Fibroblast of pulmonary artery (primary cell): ENCODE measurements at regions not wholly inside any gene's neighbourhood (a gene's known extent, or its start where the extent isn't known, plus 50 kb on each side); places are given as distances from the start of the nearest gene placed in this dataset.

Source experiments
- DNase-seq: peaks from one replicate; pipeline ENCODE4 v3.0.0-alpha.2; 2010; ENCODE audit warnings: low read depth
- H3K4me3 ChIP-seq: replicated peaks from 2 replicates; pipeline ENCODE4 v1.5.1; 2011; ENCODE audit warnings: low read depth, mild to moderate bottlenecking, control low read depth, low read length, moderate library complexity
- CTCF ChIP-seq: IDR thresholded peaks from 2 replicates; pipeline ENCODE4 v1.5.1; 2011; ENCODE audit warnings: mild to moderate bottlenecking, control low read depth, low read length, inconsistent platforms; ENCODE audit errors: missing control alignments

DNA sequence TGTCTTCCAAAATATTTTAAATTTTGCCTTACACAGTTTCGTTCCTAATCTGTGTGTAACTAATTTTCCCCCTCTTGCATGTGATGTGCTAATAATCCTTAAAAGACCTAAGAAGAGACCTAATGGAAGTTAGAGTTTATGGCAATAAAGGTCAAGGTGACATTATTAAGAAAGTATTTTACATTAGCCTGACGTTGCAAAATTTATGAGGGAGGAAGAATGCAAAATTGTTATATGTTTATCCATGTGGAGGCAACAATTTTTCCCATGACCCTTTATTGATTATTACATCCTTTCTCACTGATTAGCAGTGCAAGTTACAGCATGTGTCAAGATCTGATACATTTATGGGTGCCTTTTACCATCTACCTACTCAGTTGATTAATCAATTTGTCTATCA lies 373.8 kb upstream of the ROBO1 start:
- TF ChIP-seq CTCF: no peak
- H3K4me3 ChIP-seq: no peak overlapping the region
- DNase-seq: no peak

- no peak overlapping the region for H3K4me3 ChIP-seq
- no peak for DNase-seq
- no peak for TF ChIP-seq CTCF
Observed at GRCh38 chr3:80116281-80116680, 348.5 kb upstream of the ROBO1 start.

DNA sequence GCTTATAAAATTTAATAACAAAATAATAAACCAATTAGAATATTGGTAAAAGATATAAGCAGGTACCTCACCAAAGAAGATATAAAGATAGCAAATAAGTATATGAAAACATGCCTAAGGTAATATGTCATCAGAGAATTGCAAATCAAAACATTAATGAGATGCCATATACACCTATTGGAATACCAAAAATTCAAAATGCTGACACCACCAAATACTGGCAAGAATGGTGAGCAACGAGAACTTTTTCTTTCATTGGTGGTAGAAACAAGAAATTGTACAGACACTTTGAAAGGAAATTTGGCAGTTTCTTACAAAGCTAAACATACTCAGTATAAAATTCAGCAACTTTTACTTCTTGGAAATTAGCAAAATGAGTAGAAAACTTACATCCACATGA lies 346.9 kb upstream of the ROBO1 start:
- no peak for TF ChIP-seq CTCF
- no peak overlapping the region for H3K4me3 ChIP-seq
- DNase-seq: no peak

- TF ChIP-seq CTCF: no peak
- DNase-seq: no peak
- no peak overlapping the region for H3K4me3 ChIP-seq
Observed at GRCh38 chr3:80113331-80113730, 345.5 kb upstream of the ROBO1 start.

DNA sequence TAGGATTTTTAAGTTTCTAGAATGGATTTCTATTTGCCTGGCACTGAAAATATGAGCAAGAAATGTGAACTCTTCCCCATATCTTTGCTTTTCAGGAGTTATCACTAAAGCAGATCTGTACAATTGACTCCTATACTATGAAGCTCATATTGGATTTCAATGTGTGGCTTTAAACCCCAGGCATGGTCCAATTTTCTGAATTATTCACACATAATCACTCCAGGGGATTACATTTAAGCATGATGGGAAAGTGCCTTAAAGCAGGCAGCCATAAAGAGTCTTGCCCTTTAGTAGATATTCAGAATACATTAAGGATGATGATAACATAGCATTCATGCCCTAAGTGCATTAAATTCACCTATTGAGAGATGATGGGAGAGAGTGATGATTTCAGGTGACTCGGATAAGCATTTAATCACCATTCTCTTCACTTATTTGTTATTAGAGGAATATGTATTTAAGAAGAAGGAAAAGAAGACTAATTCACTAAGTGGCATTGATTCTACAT lies 331.8 kb upstream of the ROBO1 start:
- TF ChIP-seq CTCF: no peak
- DNase-seq: no peak
- H3K4me3 ChIP-seq: no peak overlapping the region

DNA sequence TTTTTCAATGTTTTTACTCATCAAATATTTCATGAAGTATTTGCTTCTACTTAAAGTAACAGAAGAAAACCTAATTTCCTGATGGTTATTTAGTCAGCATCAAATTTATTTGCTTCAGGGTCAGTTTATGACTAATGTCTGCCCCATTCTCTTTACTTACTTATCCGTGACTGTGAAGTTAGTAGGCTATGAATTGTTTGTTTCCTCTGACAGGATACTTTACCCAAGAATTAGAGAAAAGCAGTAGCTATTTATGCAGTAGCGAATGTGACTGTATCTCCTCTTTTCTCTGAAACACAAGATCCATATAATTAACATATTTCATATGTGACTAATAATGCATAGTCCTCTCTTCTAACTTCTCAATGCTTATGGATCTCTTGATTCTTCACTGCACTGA lies 329.9 kb upstream of the ROBO1 start:
- TF ChIP-seq CTCF: no peak
- no peak for DNase-seq
- no peak overlapping the region for H3K4me3 ChIP-seq

DNA sequence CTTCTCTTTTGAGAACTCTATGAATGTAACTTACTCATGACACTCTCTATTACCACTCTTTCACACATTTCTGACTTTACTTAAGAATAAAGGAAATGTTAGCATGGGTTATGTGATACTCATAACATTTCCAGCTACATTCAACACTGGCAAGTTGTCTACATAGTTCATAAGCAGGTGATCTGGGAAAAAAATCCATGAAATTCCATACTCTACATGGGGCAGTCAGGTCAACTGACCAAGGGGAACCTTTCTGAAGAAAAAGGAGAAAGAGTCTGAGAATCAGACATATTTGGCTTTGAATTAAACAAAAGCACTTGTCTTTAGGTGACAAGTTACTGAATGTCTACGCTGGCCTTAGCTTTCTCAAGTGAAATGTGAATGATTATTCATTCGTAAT lies 329.1 kb upstream of the ROBO1 start:
- DNase-seq: no peak
- TF ChIP-seq CTCF: no peak
- H3K4me3 ChIP-seq: no peak overlapping the region
